ENCODE measurements at regions not wholly inside any gene's neighbourhood (a gene's known extent, or its start where the extent isn't known, plus 50 kb on each side); places are given as distances from the start of the nearest gene placed in this dataset.
"Not testable (repeated sequence)": the region's sequence is repeated elsewhere in the genome, so short reads cannot be mapped to it uniquely, and the experiment has no call there.

- not testable (repeated sequence) for H3K4me1 ChIP-seq (ENCODE audit: control insufficient read depth, insufficient read depth, low read length); H3K9ac ChIP-seq (ENCODE audit: low read length); H3K4me3 ChIP-seq (ENCODE audit: low read length); H3K36me3 ChIP-seq (ENCODE audit: control insufficient read depth, insufficient read depth, low read length); H3K27me3 ChIP-seq (ENCODE audit: control insufficient read depth, insufficient read depth, low read length); H3K27ac ChIP-seq (ENCODE audit: low read depth, low read length)
Measured at GRCh38 chr22:23437107-23437395, 143.0 kb downstream of the IGLL1 start.

DNA sequence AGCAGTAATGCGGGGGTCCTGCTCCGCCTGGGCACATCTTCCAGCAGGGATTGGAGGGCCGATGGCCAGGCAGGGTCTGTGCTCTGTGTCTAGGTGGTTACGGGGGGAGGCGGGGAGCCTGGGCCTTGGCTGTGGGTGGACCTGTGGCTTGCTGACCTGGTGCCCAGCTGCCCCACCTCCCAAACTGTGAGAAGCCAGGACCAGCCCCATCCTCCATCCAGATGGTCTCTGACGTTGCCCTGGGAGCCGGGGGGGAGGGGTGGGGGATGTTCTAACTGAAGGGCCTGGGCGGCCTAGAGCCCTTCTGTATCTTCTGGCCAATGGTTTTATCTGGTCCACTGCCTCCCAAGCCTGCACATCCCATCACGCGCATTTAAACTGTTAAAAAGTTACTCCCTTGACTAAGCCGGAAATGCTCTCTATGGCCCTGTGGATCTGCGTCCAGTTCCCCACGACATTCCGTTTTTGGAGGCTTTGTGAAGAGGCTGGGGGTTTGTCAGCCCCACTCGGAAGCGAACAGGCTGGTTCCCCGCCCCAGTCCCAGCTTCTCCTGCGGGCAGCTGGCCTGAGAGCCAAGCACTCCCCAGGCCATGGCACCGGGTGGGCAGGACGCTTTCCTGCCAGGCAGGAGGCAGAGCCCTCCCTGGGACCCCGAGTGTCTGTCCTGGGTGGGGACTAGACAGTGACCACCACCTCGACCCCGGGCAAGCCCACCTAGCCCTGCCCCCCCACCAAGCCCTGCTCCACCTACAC is 143.6 kb downstream of the IGLL1 start:
- H3K27ac ChIP-seq (ENCODE audit: low read depth, low read length); H3K9ac ChIP-seq (ENCODE audit: low read length); H3K27me3 ChIP-seq (ENCODE audit: control insufficient read depth, insufficient read depth, low read length); H3K4me3 ChIP-seq (ENCODE audit: low read length); H3K36me3 ChIP-seq (ENCODE audit: control insufficient read depth, insufficient read depth, low read length); H3K4me1 ChIP-seq (ENCODE audit: control insufficient read depth, insufficient read depth, low read length): not testable (repeated sequence)

DNA sequence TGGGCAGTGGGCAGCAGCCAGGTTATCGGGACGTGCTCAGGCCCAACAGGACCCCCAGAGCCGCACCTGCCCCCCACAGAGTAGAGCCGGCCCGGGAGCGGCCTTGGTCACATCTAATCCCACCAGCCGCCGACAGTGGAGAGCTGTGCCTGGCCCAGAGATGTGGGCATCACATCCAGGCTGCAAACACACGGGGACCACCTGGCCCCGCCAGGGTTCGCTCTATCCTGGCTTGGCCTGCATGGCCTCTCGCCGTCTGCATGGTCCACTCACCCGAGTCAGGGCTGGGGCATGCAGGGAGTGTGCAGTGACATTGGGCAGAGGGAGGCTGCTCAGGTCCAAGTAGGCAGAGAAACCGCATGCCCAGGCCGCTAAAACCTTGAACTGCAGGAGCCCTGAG is 144.9 kb downstream of the IGLL1 start:
- not testable (repeated sequence) for H3K4me1 ChIP-seq (ENCODE audit: control insufficient read depth, insufficient read depth, low read length); H3K27me3 ChIP-seq (ENCODE audit: control insufficient read depth, insufficient read depth, low read length); H3K36me3 ChIP-seq (ENCODE audit: control insufficient read depth, insufficient read depth, low read length); H3K9ac ChIP-seq (ENCODE audit: low read length); H3K27ac ChIP-seq (ENCODE audit: low read depth, low read length); H3K4me3 ChIP-seq (ENCODE audit: low read length)

DNA sequence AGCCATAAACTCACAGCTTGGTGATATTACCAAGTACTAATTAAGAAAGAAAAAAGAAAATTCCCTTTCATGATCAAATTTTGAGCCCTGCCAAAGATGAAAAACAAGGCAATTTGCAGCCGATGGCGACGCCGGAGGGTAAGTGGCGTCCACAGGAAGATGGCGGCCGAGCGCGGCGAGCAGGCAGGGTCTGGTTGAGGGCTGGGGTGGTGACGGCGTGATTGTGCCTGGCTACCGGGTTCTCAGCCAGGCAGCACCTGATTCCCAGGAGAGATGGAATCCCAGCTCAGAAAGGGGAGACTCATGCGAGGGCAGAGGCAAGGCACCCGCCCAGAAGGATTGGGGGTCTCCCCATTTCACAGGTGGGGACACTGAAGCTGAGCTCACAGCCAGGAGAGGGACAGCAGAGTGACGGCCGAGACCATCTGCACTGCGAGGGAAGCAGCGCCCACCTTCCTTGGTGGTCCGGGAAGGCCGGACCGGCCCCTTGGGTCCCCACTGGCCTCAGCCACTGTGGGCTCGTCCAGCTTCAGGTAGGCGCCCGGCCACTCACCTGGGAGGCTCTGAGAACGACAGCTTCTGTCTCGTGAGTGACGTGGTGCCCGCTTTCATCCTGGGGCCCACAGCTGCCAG is 145.8 kb downstream of the IGLL1 start:
- H3K27ac ChIP-seq (ENCODE audit: low read depth, low read length): not testable (repeated sequence)

GRCh38 chr22:23433127-23434005 is 146.7 kb downstream of the IGLL1 start:
- not testable (repeated sequence) for H3K27ac ChIP-seq (ENCODE audit: low read depth, low read length); H3K4me1 ChIP-seq (ENCODE audit: control insufficient read depth, insufficient read depth, low read length); H3K9ac ChIP-seq (ENCODE audit: low read length); H3K27me3 ChIP-seq (ENCODE audit: control insufficient read depth, insufficient read depth, low read length); H3K36me3 ChIP-seq (ENCODE audit: control insufficient read depth, insufficient read depth, low read length)
- peak overlapping the region; percentile 48 for H3K4me3 ChIP-seq (ENCODE audit: low read length)

More for the DNA sequence above, 145.8 kb downstream of the IGLL1 start:
- not testable (repeated sequence) for H3K9ac ChIP-seq (ENCODE audit: low read length); H3K4me1 ChIP-seq (ENCODE audit: control insufficient read depth, insufficient read depth, low read length); H3K27me3 ChIP-seq (ENCODE audit: control insufficient read depth, insufficient read depth, low read length); H3K36me3 ChIP-seq (ENCODE audit: control insufficient read depth, insufficient read depth, low read length); H3K4me3 ChIP-seq (ENCODE audit: low read length)

DNA sequence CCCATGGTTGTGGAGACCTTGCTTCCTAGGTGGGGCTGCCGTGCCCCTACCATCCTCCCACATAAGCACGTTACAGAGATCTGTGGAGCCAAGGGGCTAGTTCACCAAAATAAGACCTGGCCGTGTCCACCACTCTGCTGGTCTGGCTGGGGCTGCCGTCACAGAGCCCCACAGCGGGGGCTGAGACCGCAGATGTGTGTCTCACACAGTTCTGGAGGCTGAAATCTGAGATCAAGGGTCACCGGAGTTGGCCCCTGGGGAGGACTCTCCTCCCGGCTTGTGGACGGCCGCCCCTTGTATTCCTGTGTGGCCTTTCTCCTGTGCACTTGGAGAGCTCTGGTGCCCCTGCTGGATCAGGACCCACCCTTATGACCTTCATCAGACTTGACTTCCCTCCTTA is 147.4 kb downstream of the IGLL1 start:
- H3K9ac ChIP-seq (ENCODE audit: low read length); H3K4me3 ChIP-seq (ENCODE audit: low read length); H3K27ac ChIP-seq (ENCODE audit: low read depth, low read length); H3K27me3 ChIP-seq (ENCODE audit: control insufficient read depth, insufficient read depth, low read length); H3K36me3 ChIP-seq (ENCODE audit: control insufficient read depth, insufficient read depth, low read length); H3K4me1 ChIP-seq (ENCODE audit: control insufficient read depth, insufficient read depth, low read length): not testable (repeated sequence)

GRCh38 chr22:23431337-23432072 is 148.6 kb downstream of the IGLL1 start:
- Histone ChIP-seq H3K4me3 (ENCODE audit: low read length) (no peak overlapping the region), H3K36me3 (ENCODE audit: control insufficient read depth, insufficient read depth, low read length) (no peaks in the 10 kb centered on the region), H3K9ac (ENCODE audit: low read length) (no peak overlapping the region), H3K27me3 (ENCODE audit: control insufficient read depth, insufficient read depth, low read length) (no peaks in the 10 kb centered on the region), H3K4me1 (ENCODE audit: control insufficient read depth, insufficient read depth, low read length) (no peaks in the 10 kb centered on the region), H3K27ac (ENCODE audit: low read depth, low read length) (no peak overlapping the region)

- H3K4me3 ChIP-seq (ENCODE audit: low read length); H3K9ac ChIP-seq (ENCODE audit: low read length): not testable (repeated sequence)
Measured at GRCh38 chr22:23424551-23425068, 155.5 kb downstream of the IGLL1 start.

GRCh38 chr22:23424031-23424430 is 156.1 kb downstream of the IGLL1 start:
- Histone ChIP-seq H3K4me1 (ENCODE audit: control insufficient read depth, insufficient read depth, low read length) (no peaks in the 10 kb centered on the region), H3K27ac (ENCODE audit: low read depth, low read length) (no peak overlapping the region)

More at GRCh38 chr22:23424551-23425068, 155.5 kb downstream of the IGLL1 start:
- not testable (repeated sequence) for H3K36me3 ChIP-seq (ENCODE audit: control insufficient read depth, insufficient read depth, low read length); H3K27ac ChIP-seq (ENCODE audit: low read depth, low read length); H3K4me1 ChIP-seq (ENCODE audit: control insufficient read depth, insufficient read depth, low read length); H3K27me3 ChIP-seq (ENCODE audit: control insufficient read depth, insufficient read depth, low read length)

DNA sequence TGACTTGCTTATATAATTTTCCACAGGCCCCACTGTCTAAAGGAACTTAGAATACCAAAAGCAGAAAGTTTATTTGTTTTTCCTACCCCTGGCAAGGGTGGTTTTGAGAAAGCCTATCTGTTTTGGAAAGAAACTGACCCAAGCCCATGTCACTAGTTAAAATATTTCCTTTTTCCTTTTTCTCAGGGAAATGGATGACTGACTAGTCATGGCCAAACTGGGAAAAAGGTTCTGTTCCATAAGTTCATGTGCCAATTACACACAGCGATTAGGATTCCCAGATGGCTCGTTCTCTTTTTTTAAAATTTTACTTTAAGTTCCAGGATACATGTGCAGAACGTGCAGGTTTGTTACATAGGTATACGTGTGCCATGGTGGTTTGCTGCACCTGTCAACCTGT is 157.8 kb downstream of the IGLL1 start:
- H3K4me1 ChIP-seq (ENCODE audit: control insufficient read depth, insufficient read depth, low read length); H3K36me3 ChIP-seq (ENCODE audit: control insufficient read depth, insufficient read depth, low read length); H3K27ac ChIP-seq (ENCODE audit: low read depth, low read length); H3K9ac ChIP-seq (ENCODE audit: low read length); H3K4me3 ChIP-seq (ENCODE audit: low read length); H3K27me3 ChIP-seq (ENCODE audit: control insufficient read depth, insufficient read depth, low read length): not testable (repeated sequence)

More at GRCh38 chr22:23424031-23424430, 156.1 kb downstream of the IGLL1 start:
- H3K27me3 ChIP-seq (ENCODE audit: control insufficient read depth, insufficient read depth, low read length): no peaks in the 10 kb centered on the region
- no peak overlapping the region for H3K4me3 ChIP-seq (ENCODE audit: low read length)
- no peak overlapping the region for H3K9ac ChIP-seq (ENCODE audit: low read length)
- H3K36me3 ChIP-seq (ENCODE audit: control insufficient read depth, insufficient read depth, low read length): no peaks in the 10 kb centered on the region

GRCh38 chr22:23421300-23421699 is 158.8 kb downstream of the IGLL1 start:
- H3K4me1 ChIP-seq (ENCODE audit: control insufficient read depth, insufficient read depth, low read length); H3K4me3 ChIP-seq (ENCODE audit: low read length); H3K9ac ChIP-seq (ENCODE audit: low read length); H3K27me3 ChIP-seq (ENCODE audit: control insufficient read depth, insufficient read depth, low read length); H3K36me3 ChIP-seq (ENCODE audit: control insufficient read depth, insufficient read depth, low read length); H3K27ac ChIP-seq (ENCODE audit: low read depth, low read length): not testable (repeated sequence)

- H3K4me1 ChIP-seq (ENCODE audit: control insufficient read depth, insufficient read depth, low read length): no peaks in the 10 kb centered on the region
- H3K9ac ChIP-seq (ENCODE audit: low read length): no peak overlapping the region
Measured at GRCh38 chr22:23419931-23420330, 160.2 kb downstream of the IGLL1 start.

More at GRCh38 chr22:23419931-23420330, 160.2 kb downstream of the IGLL1 start:
- Histone ChIP-seq H3K27me3 (ENCODE audit: control insufficient read depth, insufficient read depth, low read length) (no peaks in the 10 kb centered on the region), H3K27ac (ENCODE audit: low read depth, low read length) (no peak overlapping the region), H3K36me3 (ENCODE audit: control insufficient read depth, insufficient read depth, low read length) (no peaks in the 10 kb centered on the region), H3K4me3 (ENCODE audit: low read length) (no peak overlapping the region)
